Calu3 (cell line): ENCODE measurements at regions not wholly inside any gene's neighbourhood (a gene's known extent, or its start where the extent isn't known, plus 50 kb on each side); places are given as distances from the start of the nearest gene placed in this dataset.

ENCODE experiments used
- BruUV-seq: library from RNA; stranded (reverse); fragments of 400-500 nt; replicated peaks from 2 replicates; lab custom pipeline; 2021; lab: Mats Ljungman, UMichigan
- CTCF ChIA-PET: fragments of 300-600 bp; sonication (Branson Sonifier 250); formaldehyde crosslinking; loops from one replicate; lab custom pipeline; 2022; ENCODE audit warnings: antibody characterized with exemption; lab: Charles Lee
- DNase-seq: peaks from one replicate; pipeline ENCODE4 v3.0.0; 2022
- H3K27ac Mint-ChIP-seq: one replicate; pipeline ENCODE4 v1.8.0; 2022; ENCODE audit warnings: mixed read lengths; ENCODE audit not compliant: unreplicated experiment
- H3K27me3 Mint-ChIP-seq: one replicate; pipeline ENCODE4 v1.8.0; 2022; ENCODE audit warnings: mixed read lengths; ENCODE audit not compliant: unreplicated experiment
- H3K36me3 Mint-ChIP-seq: one replicate; pipeline ENCODE4 v1.8.0; 2022; ENCODE audit warnings: mild to moderate bottlenecking, moderate library complexity, mixed read lengths; ENCODE audit not compliant: insufficient read depth, unreplicated experiment
- H3K4me1 Mint-ChIP-seq: one replicate; pipeline ENCODE4 v1.8.0; 2022; ENCODE audit warnings: mild to moderate bottlenecking, low read depth, mixed read lengths; ENCODE audit not compliant: unreplicated experiment
- H3K4me3 Mint-ChIP-seq: one replicate; pipeline ENCODE4 v1.8.0; 2022; ENCODE audit warnings: mild to moderate bottlenecking, low read depth, moderate library complexity, mixed read lengths; ENCODE audit not compliant: unreplicated experiment
- H3K9me3 Mint-ChIP-seq: one replicate; pipeline ENCODE4 v1.8.0; 2022; ENCODE audit warnings: low read depth, mixed read lengths; ENCODE audit not compliant: unreplicated experiment
- intact Hi-C: fragments of 100-400 bp; cut with micrococcal nuclease; formaldehyde crosslinking; loops from one replicate; pipeline ENCODE4 v1.10.0; 2022; ENCODE audit not compliant: unreplicated experiment
- TF ChIP-seq, protein P1 (sequence below): fragments of 200-600 bp; IDR thresholded peaks from one replicate; pipeline ENCODE4 v1.8.0; 2022; ENCODE audit warnings: antibody characterized with exemption; ENCODE audit not compliant: unreplicated experiment

DNA sequence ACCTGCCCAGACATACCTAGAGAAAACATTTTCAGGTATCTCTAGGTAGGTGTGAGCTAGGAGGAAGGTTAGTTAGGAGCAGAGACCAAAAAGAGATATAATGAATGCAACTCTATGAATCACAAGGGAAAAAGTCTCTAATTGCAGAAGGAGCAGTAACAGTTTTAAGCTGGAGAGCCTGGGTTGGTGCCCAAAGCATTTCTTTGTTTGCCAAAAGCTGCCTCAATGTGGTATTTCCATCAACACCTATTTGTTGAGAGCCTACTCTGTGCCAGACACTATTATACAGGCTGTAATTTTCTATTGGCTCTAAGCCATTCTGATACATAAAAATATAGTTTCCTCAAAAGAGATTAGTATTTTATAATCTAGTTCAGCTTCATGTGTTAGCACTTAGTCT, 141.6 kb downstream of the UBE2E3 start:
- Mint-ChIP-seq H3K4me3 (no peak overlapping the region), H3K27me3 (no peaks in the 10 kb centered on the region), H3K27ac (no peak overlapping the region), H3K36me3 (no peaks in the 10 kb centered on the region), H3K9me3 (no peaks in the 10 kb centered on the region), H3K4me1 (peaks cover 19% of the 10 kb centered on the region)
- intact Hi-C loops = no loop called here
- TF ChIP-seq, protein P1, sequence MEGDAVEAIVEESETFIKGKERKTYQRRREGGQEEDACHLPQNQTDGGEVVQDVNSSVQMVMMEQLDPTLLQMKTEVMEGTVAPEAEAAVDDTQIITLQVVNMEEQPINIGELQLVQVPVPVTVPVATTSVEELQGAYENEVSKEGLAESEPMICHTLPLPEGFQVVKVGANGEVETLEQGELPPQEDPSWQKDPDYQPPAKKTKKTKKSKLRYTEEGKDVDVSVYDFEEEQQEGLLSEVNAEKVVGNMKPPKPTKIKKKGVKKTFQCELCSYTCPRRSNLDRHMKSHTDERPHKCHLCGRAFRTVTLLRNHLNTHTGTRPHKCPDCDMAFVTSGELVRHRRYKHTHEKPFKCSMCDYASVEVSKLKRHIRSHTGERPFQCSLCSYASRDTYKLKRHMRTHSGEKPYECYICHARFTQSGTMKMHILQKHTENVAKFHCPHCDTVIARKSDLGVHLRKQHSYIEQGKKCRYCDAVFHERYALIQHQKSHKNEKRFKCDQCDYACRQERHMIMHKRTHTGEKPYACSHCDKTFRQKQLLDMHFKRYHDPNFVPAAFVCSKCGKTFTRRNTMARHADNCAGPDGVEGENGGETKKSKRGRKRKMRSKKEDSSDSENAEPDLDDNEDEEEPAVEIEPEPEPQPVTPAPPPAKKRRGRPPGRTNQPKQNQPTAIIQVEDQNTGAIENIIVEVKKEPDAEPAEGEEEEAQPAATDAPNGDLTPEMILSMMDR = no peak
- BruUV-seq = no TSS peak
- DNase-seq = no peak
- CTCF ChIA-PET = no interaction called here

DNA sequence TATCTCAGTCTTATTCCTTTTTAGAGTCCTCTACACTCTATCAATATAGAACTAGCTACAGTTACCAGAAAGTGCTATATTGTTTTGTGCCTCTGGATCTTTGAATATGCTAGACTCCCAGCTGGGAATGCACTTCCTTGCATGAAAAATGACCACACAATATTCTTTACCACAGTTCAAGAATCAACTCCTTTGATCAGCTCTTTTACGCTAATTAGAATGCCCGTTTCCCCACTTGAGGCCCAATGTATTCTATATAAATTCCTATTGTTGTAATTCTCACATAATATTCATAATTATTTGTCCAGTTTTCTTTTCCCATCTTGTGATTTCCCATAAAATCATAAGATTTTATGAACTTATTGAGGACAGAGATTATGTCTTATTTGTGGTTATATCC, 142.2 kb downstream of the UBE2E3 start:
- TF ChIP-seq, protein P1 = no peak
- Mint-ChIP-seq H3K4me3 (no peak overlapping the region), H3K4me1 (peaks cover 19% of the 10 kb centered on the region), H3K27me3 (no peaks in the 10 kb centered on the region), H3K36me3 (no peaks in the 10 kb centered on the region), H3K9me3 (no peaks in the 10 kb centered on the region), H3K27ac (no peak overlapping the region)
- no peak for DNase-seq
- CTCF ChIA-PET = no interaction called here
- intact Hi-C loops = no loop called here
- no TSS peak for BruUV-seq

DNA sequence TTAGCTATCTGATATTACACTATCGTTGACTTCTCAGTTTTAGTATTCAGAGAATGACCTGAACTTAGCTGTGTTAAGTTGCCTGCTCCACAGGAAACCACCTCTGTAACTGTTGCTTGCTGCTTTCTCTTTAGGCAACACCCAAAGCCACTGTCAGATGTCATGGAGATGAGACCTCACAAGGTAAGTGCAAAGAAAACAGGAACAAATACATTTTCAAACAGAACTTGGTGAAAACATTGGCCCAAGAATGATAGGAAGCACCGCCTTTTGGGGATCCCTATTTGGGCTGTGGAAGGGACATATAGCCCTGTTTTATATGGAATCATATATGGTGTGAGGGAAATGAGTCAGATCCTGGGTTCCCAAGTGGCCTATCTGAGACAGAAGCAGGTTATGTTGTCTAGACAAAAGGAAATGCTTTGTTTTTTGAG, 143.4 kb downstream of the UBE2E3 start:
- no peaks in the 10 kb centered on the region for H3K9me3 Mint-ChIP-seq
- intact Hi-C loops = no loop called here
- H3K27ac Mint-ChIP-seq = no peak overlapping the region
- no peaks in the 10 kb centered on the region for H3K27me3 Mint-ChIP-seq
- DNase-seq = no peak
- no peak overlapping the region for H3K4me3 Mint-ChIP-seq
- no peaks in the 10 kb centered on the region for H3K36me3 Mint-ChIP-seq
- no TSS peak for BruUV-seq
- TF ChIP-seq, protein P1 = no peak
- H3K4me1 Mint-ChIP-seq = peaks cover 19% of the 10 kb centered on the region
- CTCF ChIA-PET = no interaction called here

DNA sequence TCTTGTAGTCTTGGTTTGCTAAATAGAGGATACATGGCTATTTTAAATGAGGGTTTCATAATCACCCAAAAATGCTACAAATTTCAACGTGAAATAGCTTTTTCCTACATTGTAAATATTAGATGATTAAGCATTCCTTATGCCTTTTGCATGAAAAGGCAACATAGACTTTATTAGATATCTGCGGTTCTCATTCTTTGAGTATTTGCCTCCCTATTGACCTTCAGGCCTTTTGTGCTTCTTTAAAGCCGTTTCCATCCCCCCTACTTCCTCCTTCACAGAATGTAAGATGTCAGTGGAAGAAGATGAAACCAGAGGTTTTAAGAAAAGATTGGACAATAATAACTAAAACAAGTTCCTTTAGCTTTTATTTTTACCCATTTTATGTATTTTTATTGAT, 144.1 kb downstream of the UBE2E3 start:
- Mint-ChIP-seq H3K9me3 (no peaks in the 10 kb centered on the region), H3K27ac (no peak overlapping the region), H3K27me3 (no peaks in the 10 kb centered on the region), H3K4me1 (peaks cover 19% of the 10 kb centered on the region), H3K36me3 (no peaks in the 10 kb centered on the region), H3K4me3 (no peak overlapping the region)
- intact Hi-C loops = no loop called here
- no TSS peak for BruUV-seq
- TF ChIP-seq, protein P1 = no peak
- DNase-seq = no peak
- CTCF ChIA-PET = no interaction called here
